ENCODE measurements at regions not wholly inside any gene's neighbourhood (a gene's known extent, or its start where the extent isn't known, plus 50 kb on each side); places are given as distances from the start of the nearest gene placed in this dataset.

DNA sequence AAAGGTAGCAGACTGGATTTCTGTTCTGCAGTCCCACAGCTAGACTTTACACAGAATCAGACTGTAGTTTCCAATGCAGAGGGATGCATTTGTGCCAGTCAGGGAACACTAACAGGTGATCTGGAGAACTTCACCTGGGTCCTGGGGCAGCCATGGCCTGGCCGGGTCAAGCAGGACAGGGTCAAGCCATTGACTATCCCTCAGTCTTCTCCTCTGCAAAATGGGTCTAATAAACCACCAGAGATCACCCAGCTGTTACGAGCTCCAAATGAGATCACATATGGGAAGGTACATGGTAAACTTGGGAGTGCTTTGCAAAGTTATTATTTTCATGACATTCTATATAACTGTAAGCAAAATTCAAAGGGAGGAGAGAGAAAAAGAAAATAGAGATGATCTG lies 294.1 kb downstream of the CDCA7 start:
- TF ChIP-seq HDAC2 (IDR thresholded peaks at IDR 0.05; ENCODE audit: borderline replicate concordance in 1 of 2, low read depth in 2 of 2, low read length in 2 of 2) (no peak), FOSL1 (IDR thresholded peaks at IDR 0.05; ENCODE audit: insufficient read depth, low read depth, low read length) (no peak), GABPA (IDR thresholded peaks at IDR 0.05; ENCODE audit: borderline replicate concordance, insufficient read depth, low read length) (no peak), POLR2AphosphoS5 (IDR thresholded peaks at IDR 0.05; ENCODE audit: low read depth, low read length) (no peak), EZH2 (IDR thresholded peaks at IDR 0.05; ENCODE audit: low read depth, low read length, severe bottlenecking) (no peak), CBX5 (IDR thresholded peaks at IDR 0.05; ENCODE audit: low read depth, low read length) (no peak), TCF12 (IDR thresholded peaks at IDR 0.05; ENCODE audit: low read depth, low read length) (no peak), CREB1 (IDR thresholded peaks at IDR 0.05) (no peak), EGR1 (IDR thresholded peaks at IDR 0.05; ENCODE audit: borderline replicate concordance, low read depth, low read length) (no peak), MAFK (IDR thresholded peaks at IDR 0.05; ENCODE audit: low read depth, low read length) (no peak)
- TF ChIP-seq, protein P1, sequence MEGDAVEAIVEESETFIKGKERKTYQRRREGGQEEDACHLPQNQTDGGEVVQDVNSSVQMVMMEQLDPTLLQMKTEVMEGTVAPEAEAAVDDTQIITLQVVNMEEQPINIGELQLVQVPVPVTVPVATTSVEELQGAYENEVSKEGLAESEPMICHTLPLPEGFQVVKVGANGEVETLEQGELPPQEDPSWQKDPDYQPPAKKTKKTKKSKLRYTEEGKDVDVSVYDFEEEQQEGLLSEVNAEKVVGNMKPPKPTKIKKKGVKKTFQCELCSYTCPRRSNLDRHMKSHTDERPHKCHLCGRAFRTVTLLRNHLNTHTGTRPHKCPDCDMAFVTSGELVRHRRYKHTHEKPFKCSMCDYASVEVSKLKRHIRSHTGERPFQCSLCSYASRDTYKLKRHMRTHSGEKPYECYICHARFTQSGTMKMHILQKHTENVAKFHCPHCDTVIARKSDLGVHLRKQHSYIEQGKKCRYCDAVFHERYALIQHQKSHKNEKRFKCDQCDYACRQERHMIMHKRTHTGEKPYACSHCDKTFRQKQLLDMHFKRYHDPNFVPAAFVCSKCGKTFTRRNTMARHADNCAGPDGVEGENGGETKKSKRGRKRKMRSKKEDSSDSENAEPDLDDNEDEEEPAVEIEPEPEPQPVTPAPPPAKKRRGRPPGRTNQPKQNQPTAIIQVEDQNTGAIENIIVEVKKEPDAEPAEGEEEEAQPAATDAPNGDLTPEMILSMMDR (IDR thresholded peaks at IDR 0.05; ENCODE audit: control extremely low read depth in 1 of 3, insufficient read depth in 1 of 3, low read depth in 1 of 3, low read length in 3 of 3), result no peak
- TF ChIP-seq, protein P2, sequence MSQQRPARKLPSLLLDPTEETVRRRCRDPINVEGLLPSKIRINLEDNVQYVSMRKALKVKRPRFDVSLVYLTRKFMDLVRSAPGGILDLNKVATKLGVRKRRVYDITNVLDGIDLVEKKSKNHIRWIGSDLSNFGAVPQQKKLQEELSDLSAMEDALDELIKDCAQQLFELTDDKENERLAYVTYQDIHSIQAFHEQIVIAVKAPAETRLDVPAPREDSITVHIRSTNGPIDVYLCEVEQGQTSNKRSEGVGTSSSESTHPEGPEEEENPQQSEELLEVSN (IDR thresholded peaks at IDR 0.05), result no peak
